Fibroblast of lung (primary cell): ENCODE measurements at regions not wholly inside any gene's neighbourhood (a gene's known extent, or its start where the extent isn't known, plus 50 kb on each side); places are given as distances from the start of the nearest gene placed in this dataset.

Source experiments
- CTCF ChIP-seq, 2 donors: IDR thresholded peaks in 1 of 2; conservative IDR thresholded peaks in 1 of 2; 1 replicate in 1 of 2; 2 replicates in 1 of 2; pipeline ENCODE4 v1.5.1; 2011 to 2012; ENCODE audit warnings: low read length in 2 of 2, control low read depth in 1 of 2, inconsistent platforms in 1 of 2, low read depth in 1 of 2, mild to moderate bottlenecking in 1 of 2
- EZH2 ChIP-seq: IDR thresholded peaks from 2 replicates; pipeline ENCODE4 v1.5.1; 2012; ENCODE audit warnings: low read length, control low read depth, mild to moderate bottlenecking; ENCODE audit errors: missing control alignments

GRCh38 chr6:139829576-139829975, 455.1 kb upstream of the CITED2 start:
- TF ChIP-seq CTCF (conservative IDR thresholded peaks at IDR 0.05 in 1 of 2, IDR thresholded peaks at IDR 0.05 in 1 of 2; ENCODE audit: low read depth in 1 of 2, low read length in 2 of 2), result no peak
- TF ChIP-seq EZH2, result no peak
